B cell (primary cell): ENCODE measurements at regions not wholly inside any gene's neighbourhood (a gene's known extent, or its start where the extent isn't known, plus 50 kb on each side); places are given as distances from the start of the nearest gene placed in this dataset. TPM values are rescaled to one million over a fixed set of nuclear protein-coding genes. Genes with fewer than 3 reads are reported as not detected.

Experiments used
- ATAC-seq: fragments of 200-7000 bp; cut with Tn5 transposase; one replicate; pipeline ENCODE4 v1.10.0; 2021; ENCODE audit warnings: low read depth, mild to moderate bottlenecking, moderate number of reproducible peaks, moderate library complexity
- CTCF ChIA-PET: fragments of 350-600 bp; sonication (Branson Sonifier 250); formaldehyde crosslinking; loops from one replicate; lab custom pipeline; 2021; ENCODE audit warnings: antibody characterized with exemption, inconsistent platforms; lab: Charles Lee
- POLR2A ChIA-PET: fragments of 350-600 bp; sonication (Branson Sonifier 250); formaldehyde crosslinking; loops from one replicate; lab custom pipeline; 2021; ENCODE audit warnings: antibody characterized with exemption; lab: Charles Lee
- DNase-seq: peaks from one replicate; pipeline ENCODE4 v3.0.0; 2013
- H2AFZ ChIP-seq: 2 replicates; pipeline ENCODE4 v1.6.1; 2012; ENCODE audit warnings: mild to moderate bottlenecking, low read depth, low read length; ENCODE audit not compliant: insufficient read depth, poor library complexity, severe bottlenecking
- H3K27ac ChIP-seq, 2 donors: 1 replicate in 1 of 2; 2 replicates in 1 of 2; pipeline ENCODE4 v1.5.1; 2012 to 2013; ENCODE audit warnings: low read length in 2 of 2, mild to moderate bottlenecking in 2 of 2, moderate library complexity in 1 of 2
- H3K27me3 ChIP-seq, 4 experiments: fragments of 200-600 bp in 1 of 4; sonication (generic) in 1 of 4; replicated peaks in 1 of 4; 1 replicate in 2 of 4; 2 replicates in 2 of 4; pipeline versions ENCODE4 v1.6.1 to v1.7.0; 2013 to 2016; ENCODE audit warnings: low read length in 3 of 4, mild to moderate bottlenecking in 2 of 4, mixed read lengths in 1 of 4, moderate library complexity in 1 of 4; ENCODE audit not compliant: insufficient read depth in 4 of 4, control insufficient read depth in 3 of 4; ENCODE audit errors: control extremely low read depth in 1 of 4
- H3K36me3 ChIP-seq, 2 experiments: replicated peaks in 1 of 2; 1 replicate in 1 of 2; 2 replicates in 1 of 2; pipeline versions ENCODE4 v1.6.1 to v1.7.1; 2013; ENCODE audit warnings: low read length in 1 of 2; ENCODE audit not compliant: insufficient read depth in 2 of 2, control insufficient read depth in 1 of 2; ENCODE audit errors: control extremely low read depth in 1 of 2, extremely low read depth in 1 of 2
- H3K4me1 ChIP-seq, 2 donors: fragments of 200-600 bp in 1 of 2; sonication (generic) in 1 of 2; 1 replicate in 1 of 2; 2 replicates in 1 of 2; pipeline versions ENCODE4 v1.5.1 to v1.6.1; 2013 to 2017; ENCODE audit warnings: low read length in 2 of 2; ENCODE audit not compliant: control insufficient read depth in 2 of 2, insufficient read depth in 2 of 2
- H3K4me2 ChIP-seq: replicated peaks from 2 replicates; pipeline ENCODE3; 2012; ENCODE audit warnings: mild to moderate bottlenecking, low read depth, low read length; ENCODE audit not compliant: poor library complexity, severe bottlenecking
- H3K4me3 ChIP-seq, 5 experiments: fragments of 200-600 bp in 1 of 5; sonication (generic) in 1 of 5; 1 replicate in 3 of 5; 2 replicates in 2 of 5; pipeline versions ENCODE4 v1.5.1 to v1.7.0; 2011 to 2016; ENCODE audit warnings: low read length in 4 of 5, mild to moderate bottlenecking in 4 of 5, low read depth in 2 of 5, control low read depth in 1 of 5, moderate library complexity in 1 of 5; ENCODE audit not compliant: insufficient read depth in 1 of 5; ENCODE audit errors: control extremely low read depth in 1 of 5, extremely low read depth in 1 of 5
- H3K79me2 ChIP-seq: fragments of 200-600 bp; sonication (generic); one replicate; pipeline ENCODE4 v1.6.0; 2016; ENCODE audit warnings: low read length; ENCODE audit not compliant: control insufficient read depth, insufficient read depth
- H3K9ac ChIP-seq: fragments of 200-600 bp; sonication (generic); 2 replicates; pipeline ENCODE4 v1.6.1; 2017; ENCODE audit warnings: mild to moderate bottlenecking, low read length, moderate library complexity
- H3K9me3 ChIP-seq, 3 donors: one replicate each; pipeline versions ENCODE4 v1.6.1 to v1.7.1; 2013; ENCODE audit warnings: low read length in 2 of 3; ENCODE audit not compliant: control insufficient read depth in 2 of 3, insufficient read depth in 1 of 3; ENCODE audit errors: control extremely low read depth in 1 of 3
- H4K20me1 ChIP-seq: 2 replicates; pipeline ENCODE4 v1.6.0; 2012; ENCODE audit warnings: mild to moderate bottlenecking, low read length; ENCODE audit not compliant: insufficient read depth, control insufficient read depth, poor library complexity, severe bottlenecking
- H3K27ac Mint-ChIP-seq: one replicate; pipeline ENCODE4 v1.8.0; 2021; ENCODE audit warnings: mixed read lengths
- H3K27me3 Mint-ChIP-seq: one replicate; pipeline ENCODE4 v1.8.0; 2021; ENCODE audit warnings: mixed read lengths
- H3K4me1 Mint-ChIP-seq: one replicate; pipeline ENCODE4 v1.8.0; 2021; ENCODE audit warnings: mixed read lengths
- H3K4me3 Mint-ChIP-seq: one replicate; pipeline ENCODE4 v1.8.0; 2021; ENCODE audit warnings: mixed read lengths
- H3K9me3 Mint-ChIP-seq: one replicate; pipeline ENCODE4 v1.8.0; 2022; ENCODE audit warnings: mixed read lengths; ENCODE audit not compliant: insufficient read depth
- EZH2 ChIP-seq: IDR thresholded peaks from 2 replicates; pipeline ENCODE4 v1.6.1; 2012; ENCODE audit warnings: borderline replicate concordance, low read depth, mild to moderate bottlenecking, moderate library complexity, low read length; ENCODE audit not compliant: insufficient read depth, poor library complexity, severe bottlenecking
- intact Hi-C: fragments of 100-400 bp; cut with micrococcal nuclease; formaldehyde crosslinking; loops from one replicate; pipeline ENCODE4 v1.10.0; 2022
- small RNA-seq: library from RNA; depleted of rRNA; stranded (forward); fragments of <200 nt; gene quantifications from one replicate; pipeline ENCODE3, GENCODE V24; 2012; ENCODE audit warnings: low replicate concordance, low read depth; ENCODE audit not compliant: insufficient read length
- TF ChIP-seq, protein P1 (sequence below): fragments of 200-600 bp; IDR thresholded peaks from one replicate; pipeline ENCODE4 v1.8.0; 2022; ENCODE audit warnings: antibody characterized with exemption, mild to moderate bottlenecking

DNA sequence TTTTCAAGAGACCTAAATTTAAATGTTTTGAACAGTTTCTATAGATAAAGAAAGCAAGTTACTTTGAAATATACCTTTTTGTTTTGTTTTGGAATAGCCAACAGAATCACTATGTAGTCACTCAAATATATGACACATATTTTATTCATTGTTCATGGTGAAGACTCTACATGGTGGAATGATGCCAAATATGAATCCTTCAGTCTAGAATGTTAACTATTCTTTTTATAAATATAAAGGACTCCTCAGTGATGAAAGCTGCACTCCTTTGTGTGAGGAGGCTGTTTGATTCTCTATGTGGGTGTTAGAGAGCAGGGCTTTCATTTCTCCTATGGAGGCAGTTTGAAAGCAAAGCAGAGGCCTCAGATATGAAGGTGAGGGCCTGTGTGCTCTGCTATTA is 396.4 kb upstream of the LRRTM1 start:
- Mint-ChIP-seq H3K4me3 (no peak overlapping the region), H3K27me3 (no peaks in the 10 kb centered on the region), H3K27ac (no peak overlapping the region), H3K4me1 (no peaks in the 10 kb centered on the region), H3K9me3 (peaks cover 9% of the 10 kb centered on the region)
- no peaks in the 10 kb centered on the region for H3K79me2 ChIP-seq
- no peaks in the 10 kb centered on the region for H3K4me1 ChIP-seq
- H3K9me3 ChIP-seq, result no peaks in the 10 kb centered on the region
- no peak for ATAC-seq
- intact Hi-C loops, result no loop called here
- no peak overlapping the region for H3K4me3 ChIP-seq
- no peak overlapping the region for H3K4me2 ChIP-seq
- no peak for TF ChIP-seq EZH2
- TF ChIP-seq, protein P1, sequence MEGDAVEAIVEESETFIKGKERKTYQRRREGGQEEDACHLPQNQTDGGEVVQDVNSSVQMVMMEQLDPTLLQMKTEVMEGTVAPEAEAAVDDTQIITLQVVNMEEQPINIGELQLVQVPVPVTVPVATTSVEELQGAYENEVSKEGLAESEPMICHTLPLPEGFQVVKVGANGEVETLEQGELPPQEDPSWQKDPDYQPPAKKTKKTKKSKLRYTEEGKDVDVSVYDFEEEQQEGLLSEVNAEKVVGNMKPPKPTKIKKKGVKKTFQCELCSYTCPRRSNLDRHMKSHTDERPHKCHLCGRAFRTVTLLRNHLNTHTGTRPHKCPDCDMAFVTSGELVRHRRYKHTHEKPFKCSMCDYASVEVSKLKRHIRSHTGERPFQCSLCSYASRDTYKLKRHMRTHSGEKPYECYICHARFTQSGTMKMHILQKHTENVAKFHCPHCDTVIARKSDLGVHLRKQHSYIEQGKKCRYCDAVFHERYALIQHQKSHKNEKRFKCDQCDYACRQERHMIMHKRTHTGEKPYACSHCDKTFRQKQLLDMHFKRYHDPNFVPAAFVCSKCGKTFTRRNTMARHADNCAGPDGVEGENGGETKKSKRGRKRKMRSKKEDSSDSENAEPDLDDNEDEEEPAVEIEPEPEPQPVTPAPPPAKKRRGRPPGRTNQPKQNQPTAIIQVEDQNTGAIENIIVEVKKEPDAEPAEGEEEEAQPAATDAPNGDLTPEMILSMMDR, result no peak
- no peaks in the 10 kb centered on the region for H4K20me1 ChIP-seq
- no peak for DNase-seq
- ChIA-PET CTCF (no interaction called here), POLR2A (no interaction called here)
- H3K27me3 ChIP-seq, result no peaks in the 10 kb centered on the region
- H2AFZ ChIP-seq, result no peak overlapping the region
- H3K27ac ChIP-seq, result no peak overlapping the region
- H3K36me3 ChIP-seq, result no peaks in the 10 kb centered on the region
- H3K9ac ChIP-seq, result no peak overlapping the region

Small RNA genes in the stretch of these regions (small RNA-seq; reads per million reads assigned to genes)
- gene AC013262.1 (not detected), gene AC138623.1 (not detected), gene RF00019 (not detected), gene RN7SL201P (not detected), gene RNA5SP99 (not detected), gene RNU6-1312P (not detected), gene RNU6-685P (not detected), gene RPL37P10 (not detected)
